ENCODE measurements at regions not wholly inside any gene's neighbourhood (a gene's known extent, or its start where the extent isn't known, plus 50 kb on each side); places are given as distances from the start of the nearest gene placed in this dataset.

DNA sequence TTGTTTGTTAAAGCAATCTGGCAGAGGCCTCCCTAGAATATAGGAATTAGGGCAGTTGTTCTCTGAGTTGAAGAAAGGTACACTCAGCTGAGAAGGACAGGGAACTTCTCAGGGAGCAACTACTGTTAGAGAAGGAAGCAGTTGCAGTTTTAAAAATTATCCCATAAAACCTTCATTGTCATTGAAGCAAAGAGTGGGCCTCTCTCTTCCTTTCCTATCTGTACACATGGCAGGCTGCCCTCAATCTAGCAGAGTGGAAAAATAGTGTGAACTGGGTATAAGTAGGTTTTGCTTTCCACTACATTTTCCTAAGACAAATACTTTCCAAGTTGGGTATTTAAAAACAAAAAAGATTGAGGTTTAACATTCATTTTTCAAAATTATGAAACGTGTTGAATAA, 236.7 kb upstream of the KLF14 start:
- no peak for TF ChIP-seq CTCF (IDR thresholded peaks at IDR 0.05)

DNA sequence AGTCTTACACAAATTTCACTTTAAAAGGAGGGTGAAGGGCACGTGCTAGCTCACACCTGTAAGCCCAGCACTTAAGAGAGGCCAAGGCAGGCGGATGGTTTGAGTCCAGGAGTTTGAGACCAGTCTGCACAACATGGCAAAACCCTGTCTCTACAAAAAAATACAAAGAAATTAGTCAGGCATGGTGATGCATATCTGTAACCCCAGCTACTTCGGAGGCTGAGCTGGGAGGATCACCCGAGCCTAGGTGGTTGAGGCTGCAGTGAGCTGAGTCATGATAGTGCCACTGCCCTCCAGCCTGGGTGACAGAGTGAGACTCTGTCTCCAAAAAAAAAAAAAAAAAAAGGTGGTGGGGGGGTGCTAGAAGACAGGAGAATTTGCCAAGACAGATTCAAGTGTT, 237.3 kb upstream of the KLF14 start:
- no peak for TF ChIP-seq CTCF (IDR thresholded peaks at IDR 0.05)

GRCh38 chr7:130972201-130972600, 238.2 kb upstream of the KLF14 start:
- TF ChIP-seq CTCF (IDR thresholded peaks at IDR 0.05), result no peak

DNA sequence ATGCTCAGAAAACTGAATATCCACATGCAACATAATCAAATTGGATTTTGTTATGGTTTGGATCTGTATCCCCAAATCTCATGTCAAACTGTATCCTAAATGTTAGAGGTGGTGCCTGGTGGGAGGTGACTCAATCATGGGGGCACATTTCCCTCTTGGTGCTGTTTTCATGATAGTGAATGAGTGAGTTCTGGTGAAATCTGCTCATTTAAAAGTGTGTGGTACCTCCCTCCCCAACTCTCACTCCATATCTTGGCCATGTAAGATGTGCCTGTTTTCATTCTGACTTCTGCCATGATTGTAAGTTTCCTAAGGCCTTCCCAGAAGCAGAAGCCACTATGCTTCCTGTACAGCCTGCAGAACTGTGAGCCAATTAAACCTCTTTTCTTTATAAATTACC, 239.6 kb upstream of the KLF14 start:
- TF ChIP-seq CTCF (IDR thresholded peaks at IDR 0.05), result no peak

DNA sequence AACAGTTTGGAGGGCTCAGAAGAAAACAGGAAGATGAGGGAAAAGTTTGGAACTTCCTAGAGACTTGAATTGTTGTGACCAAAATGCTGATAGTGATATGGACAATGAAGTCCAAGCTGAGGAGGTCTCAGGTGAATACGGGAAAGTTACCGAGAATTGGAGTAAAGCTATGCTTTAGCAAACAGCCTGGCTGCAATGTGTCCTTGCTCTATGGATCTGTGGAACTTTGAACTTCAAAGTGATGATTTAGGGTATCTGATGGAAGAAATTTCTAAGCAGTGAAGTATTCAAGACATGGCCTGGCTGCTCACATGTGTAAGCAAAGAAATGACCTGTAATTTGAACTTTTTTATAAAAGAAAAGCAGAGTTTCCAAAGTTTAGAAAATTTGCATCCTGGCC, 240.2 kb upstream of the KLF14 start:
- TF ChIP-seq CTCF (IDR thresholded peaks at IDR 0.05), result no peak

DNA sequence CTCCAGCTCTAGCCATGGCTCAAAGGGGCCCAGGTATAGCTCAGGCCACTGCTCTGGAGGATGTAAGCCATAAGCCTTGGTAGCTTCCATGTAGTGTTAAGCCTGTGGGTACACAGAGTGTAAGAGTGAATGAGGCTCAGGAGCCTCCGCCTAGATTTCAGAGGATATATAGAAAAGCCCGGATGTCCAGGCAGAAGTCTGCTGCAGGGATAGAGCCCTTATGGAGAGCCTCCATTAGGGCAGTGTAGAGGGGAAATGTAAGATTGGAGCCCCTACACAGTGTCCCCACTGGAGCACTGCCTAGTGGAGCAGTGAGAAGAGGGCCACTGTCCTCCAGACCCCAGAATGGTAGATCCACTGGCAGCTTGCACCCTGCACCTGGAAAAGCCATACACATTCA, 240.8 kb upstream of the KLF14 start:
- no peak for TF ChIP-seq CTCF (IDR thresholded peaks at IDR 0.05)

GRCh38 chr7:130975731-130976130, 241.7 kb upstream of the KLF14 start:
- no peak for TF ChIP-seq CTCF (IDR thresholded peaks at IDR 0.05)

- TF ChIP-seq CTCF (IDR thresholded peaks at IDR 0.05), result peak; percentile 86
These were observed 248.2 kb upstream of the KLF14 start for GRCh38 chr7:130982160-130982638.

All from LNCAP (cell line).